ENCODE measurements at regions not wholly inside any gene's neighbourhood (a gene's known extent, or its start where the extent isn't known, plus 50 kb on each side); places are given as distances from the start of the nearest gene placed in this dataset.

- TF ChIP-seq EZH2 (IDR thresholded peaks at IDR 0.05) (no peak), CTCF (IDR thresholded peaks at IDR 0.05 in 2 of 3, conservative IDR thresholded peaks at IDR 0.05 in 1 of 3; ENCODE audit: borderline replicate concordance in 1 of 3, insufficient read depth in 1 of 3, low read depth in 2 of 3, low read length in 2 of 3) (peak; percentile 42 to 80 (median 59); a peak in 5 of 6 replicates), POLR2A (IDR thresholded peaks at IDR 0.05; ENCODE audit: borderline replicate concordance, extremely low read depth, insufficient read depth, insufficient read length) (no peak), SIN3A (IDR thresholded peaks at IDR 0.05; ENCODE audit: low read depth) (no peak), RAD21 (IDR thresholded peaks at IDR 0.05; ENCODE audit: low read depth) (peak; percentile 52), ELF1 (IDR thresholded peaks at IDR 0.05; ENCODE audit: borderline replicate concordance, low read depth) (no peak), POLR2AphosphoS5 (IDR thresholded peaks at IDR 0.05; ENCODE audit: low read depth, low read length) (no peak), EGR1 (IDR thresholded peaks at IDR 0.05; ENCODE audit: low read depth) (no peak), ATF3 (IDR thresholded peaks at IDR 0.05) (no peak), ZBTB33 (IDR thresholded peaks at IDR 0.05; ENCODE audit: extremely low read depth, insufficient replicate concordance, low read length) (no peak)
Measured at GRCh38 chr11:69240332-69241074, 53.5 kb upstream of the MYEOV start.
